ENCODE measurements at regions not wholly inside any gene's neighbourhood (a gene's known extent, or its start where the extent isn't known, plus 50 kb on each side); places are given as distances from the start of the nearest gene placed in this dataset.
A peak's percentile ranks its signal among the peaks of the same experiment; 100 is the strongest.

DNA sequence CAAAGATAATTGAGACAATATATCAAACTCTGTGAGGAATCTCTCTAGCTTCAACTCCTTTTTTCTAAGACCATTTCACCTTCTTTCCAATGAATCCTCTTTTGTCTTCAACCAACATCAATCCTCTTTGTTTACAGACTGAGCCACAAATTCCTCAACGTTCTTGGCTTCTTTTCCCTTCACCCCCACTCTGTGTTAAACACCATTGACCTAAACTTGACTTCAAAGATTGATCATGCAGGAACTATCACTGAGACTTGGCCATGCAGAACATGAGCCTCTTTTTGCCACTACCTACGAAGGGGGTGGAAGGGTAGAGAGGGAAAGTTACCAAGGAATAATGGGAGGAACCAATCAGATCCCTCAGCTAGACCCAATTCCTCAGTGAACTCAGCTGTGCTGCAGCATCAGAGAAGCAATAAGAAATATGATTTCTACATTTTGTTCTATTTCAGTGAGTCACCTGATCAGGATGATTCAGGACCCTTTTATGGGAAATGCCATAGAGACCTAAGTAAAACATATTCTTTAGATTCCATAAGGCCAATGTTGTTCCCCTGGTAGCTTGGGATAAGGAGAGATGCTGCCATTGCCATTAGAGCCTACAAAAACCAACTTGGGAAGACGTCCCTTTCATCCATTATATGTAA lies 187.7 kb upstream of the RGMB start:
- Histone ChIP-seq H3K27ac (ENCODE audit: low read depth, low read length) (no peak overlapping the region), H3K9ac (ENCODE audit: low read length) (no peak overlapping the region), H3K4me2 (ENCODE audit: low read length) (no peak overlapping the region), H3K4me3 (ENCODE audit: insufficient read depth, low read depth, low read length) (no peak overlapping the region), H3K79me2 (ENCODE audit: insufficient read depth, low read length) (no peaks in the 10 kb centered on the region), H3K9me3 (ENCODE audit: insufficient read depth, low read depth, low read length) (no peaks in the 10 kb centered on the region), H3K27me3 (ENCODE audit: insufficient read depth, low read length) (no peaks in the 10 kb centered on the region), H3K4me1 (ENCODE audit: insufficient read depth, low read length) (peaks cover 7% of the 10 kb centered on the region), H2AFZ (ENCODE audit: low read depth, low read length) (no peak overlapping the region), H3K36me3 (ENCODE audit: insufficient read depth, low read length) (no peaks in the 10 kb centered on the region), H4K20me1 (ENCODE audit: insufficient read depth, low read length) (no peaks in the 10 kb centered on the region)
- H3K9me3 Mint-ChIP-seq (ENCODE audit: unreplicated experiment): peaks cover 2% of the 10 kb centered on the region
- FAIRE-seq (no peak), DNase-seq (ENCODE audit: low read depth) (peak; percentile 84)
- no peak for TF ChIP-seq EZH2 (IDR thresholded peaks at IDR 0.05; ENCODE audit: insufficient read depth, low read length)
- TF ChIP-seq, protein P1, sequence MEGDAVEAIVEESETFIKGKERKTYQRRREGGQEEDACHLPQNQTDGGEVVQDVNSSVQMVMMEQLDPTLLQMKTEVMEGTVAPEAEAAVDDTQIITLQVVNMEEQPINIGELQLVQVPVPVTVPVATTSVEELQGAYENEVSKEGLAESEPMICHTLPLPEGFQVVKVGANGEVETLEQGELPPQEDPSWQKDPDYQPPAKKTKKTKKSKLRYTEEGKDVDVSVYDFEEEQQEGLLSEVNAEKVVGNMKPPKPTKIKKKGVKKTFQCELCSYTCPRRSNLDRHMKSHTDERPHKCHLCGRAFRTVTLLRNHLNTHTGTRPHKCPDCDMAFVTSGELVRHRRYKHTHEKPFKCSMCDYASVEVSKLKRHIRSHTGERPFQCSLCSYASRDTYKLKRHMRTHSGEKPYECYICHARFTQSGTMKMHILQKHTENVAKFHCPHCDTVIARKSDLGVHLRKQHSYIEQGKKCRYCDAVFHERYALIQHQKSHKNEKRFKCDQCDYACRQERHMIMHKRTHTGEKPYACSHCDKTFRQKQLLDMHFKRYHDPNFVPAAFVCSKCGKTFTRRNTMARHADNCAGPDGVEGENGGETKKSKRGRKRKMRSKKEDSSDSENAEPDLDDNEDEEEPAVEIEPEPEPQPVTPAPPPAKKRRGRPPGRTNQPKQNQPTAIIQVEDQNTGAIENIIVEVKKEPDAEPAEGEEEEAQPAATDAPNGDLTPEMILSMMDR (IDR thresholded peaks at IDR 0.05; ENCODE audit: insufficient read depth, low read depth, low read length): no peak
- H3K36me3 Mint-ChIP-seq (ENCODE audit: low read depth, unreplicated experiment): peaks cover 2% of the 10 kb centered on the region
- no peak overlapping the region for H3K27ac Mint-ChIP-seq (ENCODE audit: unreplicated experiment)
- no peaks in the 10 kb centered on the region for H3K27me3 Mint-ChIP-seq (ENCODE audit: low read depth, unreplicated experiment)
- H3K4me1 Mint-ChIP-seq (ENCODE audit: low read depth, unreplicated experiment): no peaks in the 10 kb centered on the region
- no peak overlapping the region for H3K4me3 Mint-ChIP-seq (ENCODE audit: unreplicated experiment)

DNA sequence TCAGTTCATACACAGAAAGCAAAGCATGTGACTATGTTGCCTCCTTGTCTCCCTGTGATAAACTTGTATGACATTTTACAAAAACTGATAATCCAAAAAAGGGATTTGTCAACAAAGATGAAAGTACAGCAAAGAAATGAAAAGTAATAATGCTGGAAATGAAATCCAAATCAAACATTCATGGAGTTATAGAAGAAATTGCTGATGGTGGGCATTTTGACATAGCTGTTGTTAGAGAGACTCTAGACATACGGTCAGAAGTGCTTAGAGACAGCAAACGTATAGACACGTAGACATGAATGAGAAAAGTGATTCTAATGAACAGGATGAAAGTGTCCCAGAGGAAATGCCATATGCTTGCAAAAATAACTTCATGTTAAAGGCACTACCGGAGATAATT lies 186.9 kb upstream of the RGMB start:
- TF ChIP-seq EZH2 (IDR thresholded peaks at IDR 0.05; ENCODE audit: insufficient read depth, low read length): no peak
- TF ChIP-seq, protein P1 (IDR thresholded peaks at IDR 0.05; ENCODE audit: insufficient read depth, low read depth, low read length): no peak
- Histone ChIP-seq H3K9ac (ENCODE audit: low read length) (no peak overlapping the region), H4K20me1 (ENCODE audit: insufficient read depth, low read length) (no peaks in the 10 kb centered on the region), H3K4me1 (ENCODE audit: insufficient read depth, low read length) (peaks cover under 1% of the 10 kb centered on the region), H2AFZ (ENCODE audit: low read depth, low read length) (no peak overlapping the region), H3K4me2 (ENCODE audit: low read length) (no peak overlapping the region), H3K4me3 (ENCODE audit: insufficient read depth, low read depth, low read length) (no peak overlapping the region), H3K27ac (ENCODE audit: low read depth, low read length) (no peak overlapping the region), H3K9me3 (ENCODE audit: insufficient read depth, low read depth, low read length) (no peaks in the 10 kb centered on the region), H3K79me2 (ENCODE audit: insufficient read depth, low read length) (no peaks in the 10 kb centered on the region), H3K36me3 (ENCODE audit: insufficient read depth, low read length) (no peaks in the 10 kb centered on the region), H3K27me3 (ENCODE audit: insufficient read depth, low read length) (no peaks in the 10 kb centered on the region)
- Mint-ChIP-seq H3K9me3 (ENCODE audit: unreplicated experiment) (peaks cover 2% of the 10 kb centered on the region), H3K4me1 (ENCODE audit: low read depth, unreplicated experiment) (no peaks in the 10 kb centered on the region), H3K27ac (ENCODE audit: unreplicated experiment) (no peak overlapping the region), H3K27me3 (ENCODE audit: low read depth, unreplicated experiment) (no peaks in the 10 kb centered on the region), H3K36me3 (ENCODE audit: low read depth, unreplicated experiment) (peaks cover 2% of the 10 kb centered on the region), H3K4me3 (ENCODE audit: unreplicated experiment) (no peak overlapping the region)
- no peak for FAIRE-seq
- no peak for DNase-seq (ENCODE audit: low read depth)

DNA sequence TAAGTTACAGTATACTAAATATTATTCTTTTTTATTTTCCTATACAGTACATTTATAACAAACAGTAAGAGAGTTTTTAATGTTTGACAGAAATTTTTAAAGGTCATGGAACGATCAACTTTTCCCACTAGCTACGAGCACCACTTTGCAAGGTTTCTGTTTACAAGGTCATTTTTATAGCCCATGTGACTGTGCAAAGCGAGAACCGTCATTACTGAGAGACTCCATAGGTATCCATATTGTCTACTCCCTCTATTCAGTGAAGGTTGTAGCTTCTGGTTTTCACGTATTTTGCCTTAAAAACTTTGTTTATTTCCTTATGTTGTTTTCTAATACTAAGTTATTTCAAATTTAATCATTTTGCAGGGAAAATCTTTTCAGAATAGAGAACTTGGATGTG lies 186.3 kb upstream of the RGMB start:
- DNase-seq (ENCODE audit: low read depth) (no peak), FAIRE-seq (no peak)
- Histone ChIP-seq H3K4me3 (ENCODE audit: insufficient read depth, low read depth, low read length) (no peak overlapping the region), H4K20me1 (ENCODE audit: insufficient read depth, low read length) (no peaks in the 10 kb centered on the region), H3K4me2 (ENCODE audit: low read length) (no peak overlapping the region), H3K27ac (ENCODE audit: low read depth, low read length) (no peak overlapping the region), H3K36me3 (ENCODE audit: insufficient read depth, low read length) (no peaks in the 10 kb centered on the region), H3K79me2 (ENCODE audit: insufficient read depth, low read length) (no peaks in the 10 kb centered on the region), H3K9ac (ENCODE audit: low read length) (no peak overlapping the region), H3K27me3 (ENCODE audit: insufficient read depth, low read length) (no peaks in the 10 kb centered on the region), H3K4me1 (ENCODE audit: insufficient read depth, low read length) (no peaks in the 10 kb centered on the region), H3K9me3 (ENCODE audit: insufficient read depth, low read depth, low read length) (no peaks in the 10 kb centered on the region), H2AFZ (ENCODE audit: low read depth, low read length) (no peak overlapping the region)
- Mint-ChIP-seq H3K4me3 (ENCODE audit: unreplicated experiment) (no peak overlapping the region), H3K27ac (ENCODE audit: unreplicated experiment) (no peak overlapping the region), H3K27me3 (ENCODE audit: low read depth, unreplicated experiment) (no peaks in the 10 kb centered on the region), H3K36me3 (ENCODE audit: low read depth, unreplicated experiment) (peaks cover 2% of the 10 kb centered on the region), H3K4me1 (ENCODE audit: low read depth, unreplicated experiment) (no peaks in the 10 kb centered on the region), H3K9me3 (ENCODE audit: unreplicated experiment) (peaks cover 2% of the 10 kb centered on the region)
- TF ChIP-seq, protein P1 (IDR thresholded peaks at IDR 0.05; ENCODE audit: insufficient read depth, low read depth, low read length): no peak
- no peak for TF ChIP-seq EZH2 (IDR thresholded peaks at IDR 0.05; ENCODE audit: insufficient read depth, low read length)
